Psoas muscle (tissue), 7 donors: ENCODE measurements at regions not wholly inside any gene's neighbourhood (a gene's known extent, or its start where the extent isn't known, plus 50 kb on each side); places are given as distances from the start of the nearest gene placed in this dataset.

ENCODE experiments used
- ATAC-seq, 4 donors: fragments of 200-7000 bp; cut with Tn5 transposase; one replicate each; pipeline ENCODE4 v1.9.1; 2020; ENCODE audit warnings: moderate library complexity in 3 of 4, mild to moderate bottlenecking in 2 of 4
- DNase-seq, 2 donors: peaks; one replicate each; pipeline ENCODE4 v3.0.0-alpha.2; 2020
- H3K27ac ChIP-seq: fragments of 200-600 bp; one replicate; pipeline ENCODE4 v1.8.0; 2022
- H3K27me3 ChIP-seq, 3 donors: fragments of 200-600 bp in 1 of 3; one replicate each; pipeline versions ENCODE4 v1.6.1 to v1.8.0; 2013 to 2022; ENCODE audit warnings: low read length in 2 of 3, mild to moderate bottlenecking in 2 of 3, moderate library complexity in 1 of 3; ENCODE audit not compliant: insufficient read depth in 3 of 3
- H3K36me3 ChIP-seq, 2 donors: fragments of 200-600 bp in 1 of 2; one replicate each; pipeline versions ENCODE4 v1.6.1 to v1.8.0; 2013 to 2022; ENCODE audit warnings: low read depth in 1 of 2, mild to moderate bottlenecking in 1 of 2, moderate library complexity in 1 of 2; ENCODE audit not compliant: insufficient read depth in 1 of 2
- H3K4me1 ChIP-seq: fragments of 200-600 bp; one replicate; pipeline ENCODE4 v1.8.0; 2022
- H3K4me3 ChIP-seq: fragments of 200-600 bp; one replicate; pipeline ENCODE4 v1.8.0; 2022; ENCODE audit warnings: mild to moderate bottlenecking
- H3K9me3 ChIP-seq: fragments of 200-600 bp; one replicate; pipeline ENCODE4 v1.8.0; 2022
- WGBS, 3 donors: extraction: QIAGEN DNeasy Blood & Tissue Kit; methylation state at CpG; one replicate each; pipeline versions ENCODE4 v1.1.6 to v1.1.7; 2013; 5-methylcytosine and 5-hydroxymethylcytosine counted together
- intact Hi-C, 2 donors: fragments of 100-400 bp; cut with DNase I; formaldehyde crosslinking; loops; one replicate each; pipeline versions ENCODE4 v1.11.0 to v1.14.2; 2022
- TF ChIP-seq, protein P1 (sequence below): fragments of 200-600 bp; IDR thresholded peaks from one replicate; pipeline ENCODE4 v1.8.0; 2022; ENCODE audit warnings: antibody characterized with exemption
- donor health status: healthy with polysubstance abuse.
- donor health status: DM: no; HTN: no; CAD: no; lungs with moderate emphysema.
- donor health status: Bipolar disorder and iron deficiency.
- donor health status: healthy.
- donor health status: DM: yes; HTN: yes; CAD: no.
- donor health status: DM: no; HTN: no; CAD: no.
- donor health status: DM: yes; HTN: yes; CAD: no.

DNA sequence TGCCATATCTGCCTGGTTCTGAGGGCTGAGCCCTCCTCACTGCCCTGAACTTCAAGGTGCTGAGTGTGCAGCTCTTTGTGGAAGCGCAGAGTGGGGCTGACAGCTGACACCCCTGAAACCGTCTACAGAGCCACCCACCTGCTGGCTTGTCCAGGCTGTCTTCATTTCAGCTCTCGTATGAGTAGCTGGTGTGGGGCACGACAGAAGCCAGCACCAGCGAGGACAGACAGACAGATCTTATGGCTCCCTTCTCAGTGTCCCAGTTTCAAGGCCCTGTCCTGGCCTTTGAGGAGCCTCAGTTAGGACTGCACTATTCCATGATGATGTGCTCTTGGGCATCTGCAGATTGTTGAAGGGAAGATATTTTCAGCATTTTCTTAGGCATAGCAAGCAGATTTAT, 287.1 kb downstream of the SLC4A3 start:
- intact Hi-C loops = no loop called here
- H3K36me3 ChIP-seq = no peaks in the 10 kb centered on the region
- ATAC-seq (no peak), DNase-seq (no peak)
- no peaks in the 10 kb centered on the region for H3K4me1 ChIP-seq
- H3K9me3 ChIP-seq = no peaks in the 10 kb centered on the region
- TF ChIP-seq, protein P1, sequence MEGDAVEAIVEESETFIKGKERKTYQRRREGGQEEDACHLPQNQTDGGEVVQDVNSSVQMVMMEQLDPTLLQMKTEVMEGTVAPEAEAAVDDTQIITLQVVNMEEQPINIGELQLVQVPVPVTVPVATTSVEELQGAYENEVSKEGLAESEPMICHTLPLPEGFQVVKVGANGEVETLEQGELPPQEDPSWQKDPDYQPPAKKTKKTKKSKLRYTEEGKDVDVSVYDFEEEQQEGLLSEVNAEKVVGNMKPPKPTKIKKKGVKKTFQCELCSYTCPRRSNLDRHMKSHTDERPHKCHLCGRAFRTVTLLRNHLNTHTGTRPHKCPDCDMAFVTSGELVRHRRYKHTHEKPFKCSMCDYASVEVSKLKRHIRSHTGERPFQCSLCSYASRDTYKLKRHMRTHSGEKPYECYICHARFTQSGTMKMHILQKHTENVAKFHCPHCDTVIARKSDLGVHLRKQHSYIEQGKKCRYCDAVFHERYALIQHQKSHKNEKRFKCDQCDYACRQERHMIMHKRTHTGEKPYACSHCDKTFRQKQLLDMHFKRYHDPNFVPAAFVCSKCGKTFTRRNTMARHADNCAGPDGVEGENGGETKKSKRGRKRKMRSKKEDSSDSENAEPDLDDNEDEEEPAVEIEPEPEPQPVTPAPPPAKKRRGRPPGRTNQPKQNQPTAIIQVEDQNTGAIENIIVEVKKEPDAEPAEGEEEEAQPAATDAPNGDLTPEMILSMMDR = no peak
- no peak overlapping the region for H3K4me3 ChIP-seq
- WGBS, 3 donors = 91 to 94% (median 93%) methylated on average over 5 of the region's 5 CpGs
- no peak overlapping the region for H3K27ac ChIP-seq
- no peaks in the 10 kb centered on the region for H3K27me3 ChIP-seq

DNA sequence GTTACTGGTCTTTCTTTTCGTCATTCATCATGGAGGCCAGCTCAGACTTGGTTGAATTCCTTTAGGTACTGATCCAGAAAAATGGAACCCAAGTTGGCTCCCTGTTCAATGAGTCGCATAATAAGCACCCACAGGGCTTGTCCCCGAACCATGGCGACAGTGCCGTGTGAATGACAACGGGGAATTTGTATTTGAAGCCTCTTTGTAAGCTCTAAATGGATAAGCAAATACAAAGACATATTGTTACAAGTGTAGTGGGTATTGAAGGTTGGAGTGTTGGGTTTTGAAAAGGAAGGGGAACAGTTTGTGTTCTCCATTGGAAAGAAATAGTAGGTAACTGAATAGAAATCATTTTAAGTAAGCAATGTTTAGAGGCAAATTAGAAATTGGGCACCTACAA, 288.9 kb downstream of the SLC4A3 start:
- intact Hi-C loops = no loop called here
- H3K27me3 ChIP-seq = no peaks in the 10 kb centered on the region
- H3K4me1 ChIP-seq = no peaks in the 10 kb centered on the region
- H3K27ac ChIP-seq = no peak overlapping the region
- no peaks in the 10 kb centered on the region for H3K9me3 ChIP-seq
- TF ChIP-seq, protein P1 = no peak
- no peak for ATAC-seq
- no peaks in the 10 kb centered on the region for H3K36me3 ChIP-seq
- DNase-seq = no peak
- H3K4me3 ChIP-seq = no peak overlapping the region
- 95 to 96% (median 96%) methylated on average over 6 of the region's 6 CpGs for WGBS, 3 donors

DNA sequence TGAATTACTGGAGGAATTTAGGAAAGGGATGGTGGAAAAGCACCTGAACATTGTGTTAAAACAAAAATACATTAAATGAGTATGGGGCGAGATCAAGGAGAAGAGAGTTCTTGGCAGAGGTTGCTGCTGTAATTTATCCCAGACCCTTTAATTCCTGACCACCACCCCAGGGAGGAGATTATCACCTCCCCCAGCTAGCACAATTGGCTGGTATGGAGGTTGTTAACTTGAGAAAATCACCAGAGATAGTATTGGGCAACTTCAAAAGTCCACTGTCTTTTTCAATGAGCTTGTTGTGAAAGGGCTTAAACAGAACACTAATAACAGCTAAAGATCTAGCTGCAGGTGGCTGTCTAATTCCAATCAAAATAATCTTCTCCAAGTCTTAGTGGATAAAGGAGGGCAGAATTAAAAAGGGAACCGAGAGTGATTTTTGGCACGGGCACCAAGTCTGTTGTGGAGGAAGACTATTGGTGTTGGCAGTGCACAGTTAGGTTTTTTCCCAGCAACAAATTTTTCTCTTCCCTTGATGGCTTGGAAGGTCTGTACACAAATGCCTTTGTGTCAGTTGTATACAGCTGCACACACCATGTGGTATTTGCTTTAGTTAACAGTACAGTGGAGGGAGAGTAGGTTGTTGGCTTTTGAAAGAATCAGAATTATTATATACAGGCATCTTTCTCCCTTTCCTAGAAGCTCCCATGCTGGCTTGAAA, 289.5 kb downstream of the SLC4A3 start:
- intact Hi-C loops = no loop called here
- Histone ChIP-seq H3K4me3 (no peak overlapping the region), H3K27me3 (no peaks in the 10 kb centered on the region), H3K27ac (no peak overlapping the region), H3K9me3 (no peaks in the 10 kb centered on the region), H3K36me3 (no peaks in the 10 kb centered on the region), H3K4me1 (no peaks in the 10 kb centered on the region)
- TF ChIP-seq, protein P1 = no peak
- WGBS, 3 donors = 53 to 62% (median 53%) methylated on average over 3 of the region's 3 CpGs
- ATAC-seq (no peak), DNase-seq (no peak)

DNA sequence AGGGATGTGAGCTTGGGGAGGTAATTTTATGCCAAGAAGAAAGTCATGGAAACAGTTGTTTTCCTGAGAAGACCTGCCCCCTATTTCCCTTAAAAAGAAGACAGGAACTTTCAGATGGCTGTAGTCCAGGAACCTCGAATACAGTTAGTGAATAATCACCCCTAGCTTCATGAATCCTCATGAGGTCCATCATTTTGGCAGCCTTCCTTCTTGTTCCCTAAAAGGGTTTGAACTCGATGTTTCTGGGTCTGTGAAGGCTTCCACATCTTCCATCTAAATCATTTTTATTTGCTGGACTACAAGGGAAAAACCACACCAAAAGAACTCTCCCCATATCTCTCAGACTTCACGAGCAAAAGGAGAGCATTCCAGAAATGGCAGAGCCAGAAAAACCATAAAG, 290.8 kb downstream of the SLC4A3 start:
- Histone ChIP-seq H3K27me3 (no peaks in the 10 kb centered on the region), H3K36me3 (no peaks in the 10 kb centered on the region), H3K27ac (no peak overlapping the region), H3K4me3 (no peak overlapping the region), H3K9me3 (no peaks in the 10 kb centered on the region), H3K4me1 (no peaks in the 10 kb centered on the region)
- intact Hi-C loops = no loop called here
- ATAC-seq (no peak), DNase-seq (no peak)
- 31 to 49% (median 39%) methylated on average over 3 of the region's 3 CpGs for WGBS, 3 donors
- TF ChIP-seq, protein P1 = no peak

DNA sequence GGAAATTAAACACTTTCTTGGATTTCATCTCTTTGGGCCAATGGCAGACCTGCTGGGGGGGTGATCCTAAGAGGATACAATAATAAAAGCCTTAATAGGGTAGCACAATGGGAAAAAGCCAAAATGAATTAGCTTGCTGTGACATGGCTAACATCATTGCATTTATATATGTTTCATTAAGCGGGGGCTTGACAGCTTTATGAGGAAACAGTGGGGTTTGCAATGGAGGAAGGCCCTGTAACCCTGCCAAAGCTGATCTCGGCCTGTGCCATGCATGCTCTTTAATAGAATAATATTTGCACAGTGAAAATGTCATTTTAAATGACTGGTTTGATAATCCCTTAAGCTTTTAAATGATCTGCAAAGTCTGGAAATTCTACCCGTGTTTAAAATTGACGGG, 291.5 kb downstream of the SLC4A3 start:
- H3K27ac ChIP-seq = no peak overlapping the region
- TF ChIP-seq, protein P1 = no peak
- ATAC-seq (no peak), DNase-seq (no peak)
- H3K27me3 ChIP-seq = no peaks in the 10 kb centered on the region
- no peaks in the 10 kb centered on the region for H3K9me3 ChIP-seq
- no peak overlapping the region for H3K4me3 ChIP-seq
- H3K36me3 ChIP-seq = no peaks in the 10 kb centered on the region
- no peaks in the 10 kb centered on the region for H3K4me1 ChIP-seq
- WGBS, 3 donors = 82 to 87% (median 87%) methylated on average over 4 of the region's 4 CpGs
- intact Hi-C loops = no loop called here
